Sigmoid colon (tissue), 6 donors: ENCODE measurements at regions not wholly inside any gene's neighbourhood (a gene's known extent, or its start where the extent isn't known, plus 50 kb on each side); places are given as distances from the start of the nearest gene placed in this dataset.

Source experiments
- DNase-seq: peaks from one replicate; pipeline ENCODE4 v3.0.0-alpha.2; 2019
- H3K27ac ChIP-seq, 4 donors: fragments of 200-600 bp; sonication (generic); one replicate each; pipeline ENCODE4 v1.5.1; 2016 to 2019; ENCODE audit warnings: mild to moderate bottlenecking in 1 of 4
- H3K27me3 ChIP-seq, 3 donors: fragments of 200-600 bp; sonication (generic); one replicate each; pipeline ENCODE4 v1.5.1; 2019; ENCODE audit warnings: mild to moderate bottlenecking in 1 of 3
- H3K36me3 ChIP-seq, 4 donors: fragments of 200-600 bp; sonication (generic); one replicate each; pipeline ENCODE4 v1.5.1; 2016 to 2019
- H3K4me1 ChIP-seq, 4 donors: fragments of 200-600 bp; sonication (generic); one replicate each; pipeline ENCODE4 v1.5.1; 2017 to 2019
- H3K4me3 ChIP-seq, 4 donors: fragments of 200-600 bp; sonication (generic); one replicate each; pipeline ENCODE4 v1.5.1; 2017 to 2019; ENCODE audit warnings: mild to moderate bottlenecking in 2 of 4, moderate library complexity in 1 of 4
- H3K9me3 ChIP-seq, 4 donors: fragments of 200-600 bp in 3 of 4; sonication (generic) in 3 of 4; one replicate each; pipeline versions ENCODE4 v1.5.1 to v1.6.1; 2013 to 2019
- CTCF ChIP-seq, 4 experiments: fragments of 450-650 bp in 3 of 4; fragments of 200-600 bp in 1 of 4; IDR thresholded peaks; one replicate each; pipeline ENCODE4 v1.5.1; 2016 to 2019; ENCODE audit warnings: antibody characterized with exemption in 4 of 4, mild to moderate bottlenecking in 3 of 4, moderate library complexity in 2 of 4
- EP300 ChIP-seq, 4 donors: sonication (generic); formaldehyde crosslinking; IDR thresholded peaks; one replicate each; pipeline ENCODE4 v1.6.1; 2017; ENCODE audit warnings: antibody characterized with exemption in 4 of 4
- POLR2A ChIP-seq, 2 donors: fragments of 450-650 bp; IDR thresholded peaks; one replicate each; pipeline ENCODE4 v1.6.1; 2016; ENCODE audit warnings: antibody characterized with exemption in 2 of 2, mild to moderate bottlenecking in 2 of 2, moderate library complexity in 2 of 2
- POLR2AphosphoS5 ChIP-seq, 4 donors: sonication (generic); formaldehyde crosslinking; IDR thresholded peaks; one replicate each; pipeline ENCODE4 v1.6.1; 2017; ENCODE audit warnings: antibody characterized with exemption in 4 of 4
- WGBS, 2 donors: extraction: QIAGEN DNeasy Blood & Tissue Kit; methylation state at CpG; one replicate each; pipeline ENCODE4 v1.1.7; 2013; 5-methylcytosine and 5-hydroxymethylcytosine counted together
- intact Hi-C: fragments of 100-400 bp; cut with DNase I; formaldehyde crosslinking; loops from one replicate; pipeline ENCODE4 v1.15.1; 2023
- donor health status: healthy with polysubstance abuse.
- donor health status: healthy.

GRCh38 chr12:4099276-4099675 lies 174.3 kb upstream of the CCND2 start:
- no peaks in the 10 kb centered on the region for H3K36me3 ChIP-seq
- no peaks in the 10 kb centered on the region for H3K27me3 ChIP-seq
- no peak overlapping the region for H3K27ac ChIP-seq
- intact Hi-C loops: no loop called here
- no peak for DNase-seq
- no peak overlapping the region for H3K4me3 ChIP-seq
- WGBS, 2 donors: 32 to 50% methylated on average over 3 of the region's 3 CpGs
- TF ChIP-seq EP300 (IDR thresholded peaks at IDR 0.05) (no peak), POLR2A (IDR thresholded peaks at IDR 0.05) (no peak), CTCF (IDR thresholded peaks at IDR 0.05) (no peak), POLR2AphosphoS5 (IDR thresholded peaks at IDR 0.05) (no peak)
- H3K4me1 ChIP-seq: no peaks in the 10 kb centered on the region
- no peaks in the 10 kb centered on the region for H3K9me3 ChIP-seq

GRCh38 chr12:4091016-4091743 lies 182.4 kb upstream of the CCND2 start:
- DNase-seq: no peak
- no peaks in the 10 kb centered on the region for H3K27me3 ChIP-seq
- no peak overlapping the region for H3K27ac ChIP-seq
- H3K9me3 ChIP-seq: no peaks in the 10 kb centered on the region
- no peak for TF ChIP-seq POLR2A (IDR thresholded peaks at IDR 0.05)
- TF ChIP-seq EP300 (IDR thresholded peaks at IDR 0.05): no peak
- no peak for TF ChIP-seq CTCF (IDR thresholded peaks at IDR 0.05)
- no peak for TF ChIP-seq POLR2AphosphoS5 (IDR thresholded peaks at IDR 0.05)
- 63 to 72% methylated on average over 5 of the region's 5 CpGs for WGBS, 2 donors
- intact Hi-C loops: no loop called here
- no peak overlapping the region for H3K4me3 ChIP-seq
- H3K4me1 ChIP-seq: no peaks in the 10 kb centered on the region
- H3K36me3 ChIP-seq: no peaks in the 10 kb centered on the region

GRCh38 chr12:4089956-4090355 lies 183.6 kb upstream of the CCND2 start:
- H3K4me3 ChIP-seq: no peak overlapping the region
- no peaks in the 10 kb centered on the region for H3K9me3 ChIP-seq
- H3K27ac ChIP-seq: no peak overlapping the region
- H3K36me3 ChIP-seq: no peaks in the 10 kb centered on the region
- intact Hi-C loops: no loop called here
- DNase-seq: no peak
- no peaks in the 10 kb centered on the region for H3K4me1 ChIP-seq
- TF ChIP-seq POLR2AphosphoS5 (IDR thresholded peaks at IDR 0.05) (no peak), CTCF (IDR thresholded peaks at IDR 0.05) (no peak), EP300 (IDR thresholded peaks at IDR 0.05) (no peak), POLR2A (IDR thresholded peaks at IDR 0.05) (no peak)
- WGBS, 2 donors: 91 to 94% methylated on average over 3 of the region's 3 CpGs
- H3K27me3 ChIP-seq: no peaks in the 10 kb centered on the region

GRCh38 chr12:4089121-4089606 lies 184.4 kb upstream of the CCND2 start:
- intact Hi-C loops: no loop called here
- DNase-seq: no peak
- TF ChIP-seq EP300 (IDR thresholded peaks at IDR 0.05): no peak
- TF ChIP-seq POLR2A (IDR thresholded peaks at IDR 0.05): no peak
- TF ChIP-seq CTCF (IDR thresholded peaks at IDR 0.05): no peak
- TF ChIP-seq POLR2AphosphoS5 (IDR thresholded peaks at IDR 0.05): no peak
- H3K9me3 ChIP-seq: no peaks in the 10 kb centered on the region
- H3K4me3 ChIP-seq: no peak overlapping the region
- WGBS, 2 donors: 80 to 87% methylated on average over 5 of the region's 5 CpGs
- no peaks in the 10 kb centered on the region for H3K4me1 ChIP-seq
- no peak overlapping the region for H3K27ac ChIP-seq
- H3K27me3 ChIP-seq: no peaks in the 10 kb centered on the region
- H3K36me3 ChIP-seq: no peaks in the 10 kb centered on the region

GRCh38 chr12:4088451-4088850 lies 185.1 kb upstream of the CCND2 start:
- Histone ChIP-seq H3K4me3 (no peak overlapping the region), H3K27ac (no peak overlapping the region), H3K27me3 (no peaks in the 10 kb centered on the region), H3K9me3 (no peaks in the 10 kb centered on the region), H3K36me3 (no peaks in the 10 kb centered on the region), H3K4me1 (no peaks in the 10 kb centered on the region)
- DNase-seq: no peak
- TF ChIP-seq CTCF (IDR thresholded peaks at IDR 0.05) (no peak), POLR2AphosphoS5 (IDR thresholded peaks at IDR 0.05) (no peak), POLR2A (IDR thresholded peaks at IDR 0.05) (no peak), EP300 (IDR thresholded peaks at IDR 0.05) (no peak)
- WGBS, 2 donors: 95 to 97% methylated on average over 9 of the region's 9 CpGs
- intact Hi-C loops: no loop called here
